ENCODE measurements at regions not wholly inside any gene's neighbourhood (a gene's known extent, or its start where the extent isn't known, plus 50 kb on each side); places are given as distances from the start of the nearest gene placed in this dataset.

DNA sequence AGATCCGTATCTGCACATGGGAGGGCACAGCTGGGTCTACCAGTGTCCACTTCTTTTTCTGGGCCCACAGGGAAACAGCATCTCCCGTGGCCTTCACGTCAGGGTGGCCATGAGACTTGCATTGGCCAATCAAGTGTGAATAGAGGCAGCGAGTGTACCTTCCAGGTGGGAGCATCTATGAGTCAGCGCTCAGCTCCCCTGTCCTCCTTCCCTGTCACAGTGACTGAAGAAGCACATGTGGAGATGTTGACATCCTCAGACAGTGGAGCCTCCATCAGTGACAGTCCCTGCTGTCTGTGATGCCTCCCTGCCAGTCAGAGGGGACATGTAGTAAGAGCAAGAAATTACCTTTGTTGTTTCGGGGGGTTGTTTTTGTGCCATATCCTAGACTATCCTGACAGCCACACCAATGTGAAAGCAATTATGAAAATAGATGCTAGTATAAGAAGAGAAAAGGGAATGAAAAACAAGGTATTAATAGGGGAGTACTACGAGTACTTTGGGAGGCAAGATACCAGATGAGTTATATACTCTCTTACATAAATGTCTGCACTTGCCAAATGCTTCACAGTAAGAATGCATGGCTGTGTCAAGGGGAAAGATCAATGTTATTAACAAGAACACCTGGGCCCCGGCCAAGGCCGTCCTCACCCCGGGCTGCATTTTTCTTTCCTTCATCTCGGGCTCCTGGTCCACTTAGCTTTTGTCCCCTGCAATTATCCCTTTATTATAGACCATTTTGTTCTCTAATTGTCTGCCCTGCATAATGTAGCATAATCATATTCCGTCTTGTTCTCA lies 86.0 kb downstream of the MATN1 start:
- intact Hi-C loops (cut with DNase I) = no loop called here
- H3K4me1 ChIP-seq = no peaks in the 10 kb centered on the region
- H3K36me3 ChIP-seq = no peaks in the 10 kb centered on the region
- no peaks in the 10 kb centered on the region for H3K27me3 ChIP-seq
- DNase-seq = no peak
- H3K4me3 ChIP-seq (replicated peaks in 1 of 3) = no peak overlapping the region
- TF ChIP-seq, protein P1, sequence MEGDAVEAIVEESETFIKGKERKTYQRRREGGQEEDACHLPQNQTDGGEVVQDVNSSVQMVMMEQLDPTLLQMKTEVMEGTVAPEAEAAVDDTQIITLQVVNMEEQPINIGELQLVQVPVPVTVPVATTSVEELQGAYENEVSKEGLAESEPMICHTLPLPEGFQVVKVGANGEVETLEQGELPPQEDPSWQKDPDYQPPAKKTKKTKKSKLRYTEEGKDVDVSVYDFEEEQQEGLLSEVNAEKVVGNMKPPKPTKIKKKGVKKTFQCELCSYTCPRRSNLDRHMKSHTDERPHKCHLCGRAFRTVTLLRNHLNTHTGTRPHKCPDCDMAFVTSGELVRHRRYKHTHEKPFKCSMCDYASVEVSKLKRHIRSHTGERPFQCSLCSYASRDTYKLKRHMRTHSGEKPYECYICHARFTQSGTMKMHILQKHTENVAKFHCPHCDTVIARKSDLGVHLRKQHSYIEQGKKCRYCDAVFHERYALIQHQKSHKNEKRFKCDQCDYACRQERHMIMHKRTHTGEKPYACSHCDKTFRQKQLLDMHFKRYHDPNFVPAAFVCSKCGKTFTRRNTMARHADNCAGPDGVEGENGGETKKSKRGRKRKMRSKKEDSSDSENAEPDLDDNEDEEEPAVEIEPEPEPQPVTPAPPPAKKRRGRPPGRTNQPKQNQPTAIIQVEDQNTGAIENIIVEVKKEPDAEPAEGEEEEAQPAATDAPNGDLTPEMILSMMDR (IDR thresholded peaks at IDR 0.05) = no peak
- TF ChIP-seq POLR2A (IDR thresholded peaks at IDR 0.05) = no peak
- H3K9me3 ChIP-seq = no peaks in the 10 kb centered on the region
- H3K27ac ChIP-seq = no peak overlapping the region
- WGBS, 2 donors = 62 to 66% methylated on average over 12 of the region's 12 CpGs

DNA sequence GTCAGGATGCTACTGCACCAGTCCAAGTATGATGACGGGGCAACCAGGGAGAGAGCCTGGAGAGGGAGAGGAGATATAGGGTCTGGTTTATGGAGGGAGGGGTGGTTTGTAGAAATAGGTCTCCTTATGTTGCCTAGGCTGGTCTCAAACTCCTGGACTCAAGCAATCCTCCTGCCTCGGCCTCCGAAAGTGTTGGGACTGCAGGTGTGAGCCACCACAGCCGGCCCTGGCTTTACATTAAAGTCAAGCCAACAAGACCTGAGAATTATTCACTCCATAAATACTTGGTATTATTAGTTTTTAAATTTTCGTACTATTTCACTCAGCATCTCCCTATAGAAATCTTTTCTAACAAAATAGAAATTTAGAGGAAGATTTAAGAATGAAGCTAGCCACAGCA lies 86.8 kb downstream of the MATN1 start:
- Histone ChIP-seq H3K4me1 (no peaks in the 10 kb centered on the region), H3K36me3 (no peaks in the 10 kb centered on the region), H3K27me3 (no peaks in the 10 kb centered on the region), H3K9me3 (no peaks in the 10 kb centered on the region), H3K27ac (no peak overlapping the region), H3K4me3 (replicated peaks in 1 of 3) (no peak overlapping the region)
- 83 to 89% methylated on average over 5 of the region's 5 CpGs for WGBS, 2 donors
- DNase-seq = no peak
- intact Hi-C loops (cut with DNase I) = no loop called here
- TF ChIP-seq, protein P1 (IDR thresholded peaks at IDR 0.05) = no peak
- no peak for TF ChIP-seq POLR2A (IDR thresholded peaks at IDR 0.05)

DNA sequence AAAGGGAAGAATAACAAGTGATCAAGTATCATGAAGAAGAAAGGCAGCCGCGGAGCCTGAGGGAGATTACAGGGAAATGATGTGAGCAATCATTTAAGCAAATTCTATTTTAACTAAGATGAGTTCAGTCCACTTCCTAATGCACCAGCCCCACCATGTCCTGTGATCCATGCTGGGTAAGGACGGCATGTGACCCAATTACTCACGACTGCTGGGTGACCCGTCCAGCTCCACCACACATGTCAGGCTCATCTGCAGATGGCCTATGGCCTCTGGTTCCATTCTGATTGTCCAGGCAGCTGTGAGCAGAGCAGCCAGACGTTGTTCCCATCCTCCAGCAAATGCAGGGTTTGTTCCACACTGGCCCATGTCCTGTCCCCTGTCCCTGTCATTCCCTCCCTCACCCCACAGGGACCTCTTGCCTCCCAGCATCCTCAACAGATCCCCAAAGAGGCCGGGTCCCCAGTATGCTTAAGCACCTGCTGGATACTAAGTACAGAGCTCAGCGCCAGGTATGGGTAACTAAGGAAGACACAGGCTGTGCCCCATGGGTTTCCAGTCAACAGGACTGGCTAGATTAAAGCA lies 87.9 kb downstream of the MATN1 start:
- intact Hi-C loops (cut with DNase I) = no loop called here
- H3K4me1 ChIP-seq = no peaks in the 10 kb centered on the region
- H3K27ac ChIP-seq = no peak overlapping the region
- no peak overlapping the region for H3K4me3 ChIP-seq (replicated peaks in 1 of 3)
- no peak for TF ChIP-seq POLR2A (IDR thresholded peaks at IDR 0.05)
- TF ChIP-seq, protein P1 (IDR thresholded peaks at IDR 0.05) = no peak
- no peaks in the 10 kb centered on the region for H3K9me3 ChIP-seq
- DNase-seq = no peak
- WGBS, 2 donors = 59 to 66% methylated on average over 8 of the region's 8 CpGs
- H3K27me3 ChIP-seq = no peaks in the 10 kb centered on the region
- no peaks in the 10 kb centered on the region for H3K36me3 ChIP-seq

DNA sequence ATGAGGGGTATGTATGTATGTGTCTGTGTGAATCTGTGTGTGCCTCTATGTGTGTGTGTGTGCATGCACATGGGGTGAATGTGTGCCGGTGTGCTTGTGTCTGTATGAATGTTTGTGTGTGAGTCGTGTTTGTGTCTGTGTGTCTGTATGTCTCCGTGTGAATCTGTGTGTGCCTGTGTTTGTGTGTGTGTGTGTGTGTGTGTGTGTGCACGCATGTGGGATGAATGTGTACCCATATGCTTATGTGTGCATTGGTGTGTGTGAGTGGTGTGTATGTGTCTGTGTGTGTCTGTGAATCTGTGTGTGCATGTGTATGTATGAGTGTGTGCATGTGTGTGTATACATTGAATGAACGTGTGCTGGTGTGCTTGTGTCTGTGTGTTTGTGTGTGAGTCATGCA lies 88.9 kb downstream of the MATN1 start:
- H3K4me3 ChIP-seq (replicated peaks in 1 of 3) = no peak overlapping the region
- no peak for DNase-seq
- no peaks in the 10 kb centered on the region for H3K9me3 ChIP-seq
- H3K36me3 ChIP-seq = no peaks in the 10 kb centered on the region
- TF ChIP-seq, protein P1 (IDR thresholded peaks at IDR 0.05) = no peak
- no peak for TF ChIP-seq POLR2A (IDR thresholded peaks at IDR 0.05)
- no peak overlapping the region for H3K27ac ChIP-seq
- intact Hi-C loops (cut with DNase I) = no loop called here
- H3K27me3 ChIP-seq = no peaks in the 10 kb centered on the region
- H3K4me1 ChIP-seq = no peaks in the 10 kb centered on the region
- 94 to 98% methylated on average over 5 of the region's 5 CpGs for WGBS, 2 donors

DNA sequence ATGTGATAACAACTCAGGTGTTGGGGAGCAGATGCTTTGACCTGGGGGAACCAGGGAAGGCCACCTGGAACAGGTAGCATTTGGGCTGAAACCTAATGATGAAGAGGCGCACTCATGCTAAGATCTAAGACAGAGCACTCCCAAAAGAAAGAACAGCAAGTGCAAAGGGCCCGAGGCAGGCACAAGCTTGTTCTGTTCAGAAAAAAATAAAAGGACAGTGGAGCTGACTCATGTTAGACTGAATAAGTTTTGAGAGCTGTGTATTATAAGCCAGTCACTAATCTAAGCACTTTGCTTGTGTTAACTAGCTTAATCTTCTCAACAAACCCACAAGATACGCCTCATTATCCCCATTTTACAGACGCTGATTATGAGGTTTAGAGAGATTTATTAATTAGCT lies 90.1 kb downstream of the MATN1 start:
- H3K4me1 ChIP-seq = no peaks in the 10 kb centered on the region
- 93 to 94% methylated on average over 4 of the region's 4 CpGs for WGBS, 2 donors
- H3K27me3 ChIP-seq = no peaks in the 10 kb centered on the region
- TF ChIP-seq POLR2A (IDR thresholded peaks at IDR 0.05) = no peak
- TF ChIP-seq, protein P1 (IDR thresholded peaks at IDR 0.05) = no peak
- H3K27ac ChIP-seq = no peak overlapping the region
- H3K9me3 ChIP-seq = no peaks in the 10 kb centered on the region
- no peak for DNase-seq
- no peak overlapping the region for H3K4me3 ChIP-seq (replicated peaks in 1 of 3)
- intact Hi-C loops (cut with DNase I) = no loop called here
- H3K36me3 ChIP-seq = no peaks in the 10 kb centered on the region

Measured in thyroid gland (tissue), 4 donors.